ENCODE measurements at regions not wholly inside any gene's neighbourhood (a gene's known extent, or its start where the extent isn't known, plus 50 kb on each side); places are given as distances from the start of the nearest gene placed in this dataset.

- TF ChIP-seq CTCF (IDR thresholded peaks at IDR 0.05) = no peak
- no peak for TF ChIP-seq POLR2A (IDR thresholded peaks at IDR 0.05)
Observed at GRCh38 chr15:70199540-70200410, 102.1 kb upstream of the TLE3 start.
